Caco-2 (cell line): ENCODE measurements at regions not wholly inside any gene's neighbourhood (a gene's known extent, or its start where the extent isn't known, plus 50 kb on each side); places are given as distances from the start of the nearest gene placed in this dataset.

Experiments used
- BruUV-seq: library from RNA; stranded (reverse); fragments of 400-500 nt; replicated peaks from 2 replicates; lab custom pipeline; 2021; lab: Mats Ljungman, UMichigan
- CTCF ChIA-PET: fragments of 300-600 bp; sonication (Branson Sonifier 250); formaldehyde crosslinking; loops from one replicate; lab custom pipeline; 2022; ENCODE audit warnings: antibody characterized with exemption; lab: Charles Lee
- POLR2A ChIA-PET: fragments of 300-600 bp; sonication (Branson Sonifier 250); formaldehyde crosslinking; loops from one replicate; lab custom pipeline; 2022; ENCODE audit warnings: antibody characterized with exemption; lab: Charles Lee
- DNase-seq, 2 experiments: peaks; one replicate each; pipeline versions ENCODE4 v3.0.0 to v3.0.0-alpha.2; 2020 to 2022
- H3K27me3 ChIP-seq: replicated peaks from 2 replicates; pipeline ENCODE4 v1.6.0; 2011; ENCODE audit warnings: low read length; ENCODE audit not compliant: control insufficient read depth, insufficient read depth
- H3K36me3 ChIP-seq: 2 replicates; pipeline ENCODE4 v1.5.1; 2011; ENCODE audit warnings: low read length; ENCODE audit not compliant: control insufficient read depth, insufficient read depth
- H3K4me1 ChIP-seq: fragments of 250-450 bp; sonication (Bioruptor Pico); 2 replicates; pipeline ENCODE4 v1.5.1; 2020; ENCODE audit warnings: mild to moderate bottlenecking
- H3K4me3 ChIP-seq: 2 replicates; pipeline ENCODE4 v1.5.1; 2011; ENCODE audit warnings: low read depth, mild to moderate bottlenecking, control low read depth, low read length
- H3K9me3 ChIP-seq: fragments of 250-450 bp; sonication (Bioruptor Pico); 2 replicates; pipeline ENCODE4 v1.5.1; 2020; ENCODE audit warnings: mild to moderate bottlenecking, moderate library complexity
- H3K27ac Mint-ChIP-seq: one replicate; pipeline ENCODE4 v1.8.0; 2022; ENCODE audit warnings: mixed read lengths; ENCODE audit not compliant: unreplicated experiment
- H3K27me3 Mint-ChIP-seq: one replicate; pipeline ENCODE4 v1.8.0; 2022; ENCODE audit warnings: mixed read lengths; ENCODE audit not compliant: insufficient read depth, unreplicated experiment
- H3K36me3 Mint-ChIP-seq: one replicate; pipeline ENCODE4 v1.8.0; 2022; ENCODE audit warnings: mild to moderate bottlenecking, mixed read lengths; ENCODE audit not compliant: insufficient read depth, unreplicated experiment
- H3K4me1 Mint-ChIP-seq: one replicate; pipeline ENCODE4 v1.8.0; 2022; ENCODE audit warnings: low read depth, mixed read lengths; ENCODE audit not compliant: unreplicated experiment
- H3K4me3 Mint-ChIP-seq: one replicate; pipeline ENCODE4 v1.8.0; 2022; ENCODE audit warnings: mild to moderate bottlenecking, moderate library complexity, mixed read lengths; ENCODE audit not compliant: unreplicated experiment
- H3K9me3 Mint-ChIP-seq: one replicate; pipeline ENCODE4 v1.8.0; 2022; ENCODE audit warnings: mixed read lengths; ENCODE audit not compliant: unreplicated experiment
- CTCF ChIP-seq, 2 experiments: fragments of 200-600 bp in 1 of 2; IDR thresholded peaks; 1 replicate in 1 of 2; 2 replicates in 1 of 2; pipeline versions ENCODE4 v1.5.1 to v1.8.0; 2011 to 2022; ENCODE audit warnings: antibody characterized with exemption in 1 of 2, control low read depth in 1 of 2, inconsistent platforms in 1 of 2, low read depth in 1 of 2, low read length in 1 of 2, mild to moderate bottlenecking in 1 of 2, moderate library complexity in 1 of 2; ENCODE audit not compliant: insufficient read depth in 1 of 2, severe bottlenecking in 1 of 2, unreplicated experiment in 1 of 2
- intact Hi-C: fragments of 100-400 bp; cut with micrococcal nuclease; formaldehyde crosslinking; loops from one replicate; pipeline ENCODE4 v1.10.0; 2022; ENCODE audit not compliant: unreplicated experiment

- intact Hi-C loops = no loop called here
- CTCF ChIA-PET = no interaction called here
- H3K4me3 ChIP-seq = no peak overlapping the region
Measured at GRCh38 chr21:39048064-39048463, 135.2 kb downstream of the PSMG1 start.

GRCh38 chr21:39047046-39047445 lies 136.2 kb downstream of the PSMG1 start:
- Histone ChIP-seq H3K4me3 (no peak overlapping the region), H3K4me1 (no peaks in the 10 kb centered on the region), H3K27me3 (no peaks in the 10 kb centered on the region), H3K36me3 (no peaks in the 10 kb centered on the region), H3K9me3 (no peaks in the 10 kb centered on the region)
- no peak for TF ChIP-seq CTCF (IDR thresholded peaks at IDR 0.05; ENCODE audit: insufficient read depth in 1 of 2, low read depth in 1 of 2, low read length in 1 of 2, severe bottlenecking in 1 of 2, unreplicated experiment in 1 of 2)
- Mint-ChIP-seq H3K36me3 (no peaks in the 10 kb centered on the region), H3K9me3 (no peaks in the 10 kb centered on the region), H3K27ac (no peak overlapping the region), H3K4me3 (no peak overlapping the region), H3K4me1 (peaks cover 6% of the 10 kb centered on the region), H3K27me3 (no peaks in the 10 kb centered on the region)
- DNase-seq = no peak
- ChIA-PET CTCF (no interaction called here), POLR2A (no interaction called here)
- intact Hi-C loops = no loop called here
- no TSS peak for BruUV-seq

More at GRCh38 chr21:39048064-39048463, 135.2 kb downstream of the PSMG1 start:
- Histone ChIP-seq H3K36me3 (no peaks in the 10 kb centered on the region), H3K27me3 (no peaks in the 10 kb centered on the region), H3K9me3 (no peaks in the 10 kb centered on the region), H3K4me1 (no peaks in the 10 kb centered on the region)
- H3K36me3 Mint-ChIP-seq = no peaks in the 10 kb centered on the region
- no peaks in the 10 kb centered on the region for H3K27me3 Mint-ChIP-seq
- DNase-seq = peak; percentile 55 to 63
- H3K4me1 Mint-ChIP-seq = peaks cover 6% of the 10 kb centered on the region
- no peaks in the 10 kb centered on the region for H3K9me3 Mint-ChIP-seq
- BruUV-seq = no TSS peak
- H3K27ac Mint-ChIP-seq = no peak overlapping the region
- TF ChIP-seq CTCF (IDR thresholded peaks at IDR 0.05; ENCODE audit: insufficient read depth in 1 of 2, low read depth in 1 of 2, low read length in 1 of 2, severe bottlenecking in 1 of 2, unreplicated experiment in 1 of 2) = no peak
- POLR2A ChIA-PET = no interaction called here
- H3K4me3 Mint-ChIP-seq = no peak overlapping the region

- Histone ChIP-seq H3K36me3 (no peaks in the 10 kb centered on the region), H3K4me3 (no peak overlapping the region), H3K27me3 (no peaks in the 10 kb centered on the region), H3K4me1 (no peaks in the 10 kb centered on the region), H3K9me3 (no peaks in the 10 kb centered on the region)
- Mint-ChIP-seq H3K27me3 (no peaks in the 10 kb centered on the region), H3K9me3 (no peaks in the 10 kb centered on the region), H3K4me3 (no peak overlapping the region), H3K4me1 (peaks cover 6% of the 10 kb centered on the region), H3K27ac (no peak overlapping the region), H3K36me3 (no peaks in the 10 kb centered on the region)
- intact Hi-C loops = no loop called here
- DNase-seq = no peak
- no peak for TF ChIP-seq CTCF (IDR thresholded peaks at IDR 0.05; ENCODE audit: insufficient read depth in 1 of 2, low read depth in 1 of 2, low read length in 1 of 2, severe bottlenecking in 1 of 2, unreplicated experiment in 1 of 2)
- BruUV-seq = no TSS peak
- ChIA-PET POLR2A (no interaction called here), CTCF (no interaction called here)
Measured at GRCh38 chr21:39046236-39046916, 136.9 kb downstream of the PSMG1 start.
